A549 (cell line): ENCODE measurements at regions not wholly inside any gene's neighbourhood (a gene's known extent, or its start where the extent isn't known, plus 50 kb on each side); places are given as distances from the start of the nearest gene placed in this dataset.

Experiments used
- CEBPB ChIP-seq, 2 experiments: fragments of >200 bp in 1 of 2; sonication (Bioruptor Twin) in 1 of 2; formaldehyde crosslinking in 1 of 2; IDR thresholded peaks; 2 replicates each; pipeline ENCODE4 v1.6.1; 2012 to 2016
- CHD2 ChIP-seq: fragments of 150-350 bp; IDR thresholded peaks from 2 replicates; pipeline ENCODE4 v1.6.1; 2014; ENCODE audit warnings: low read length; ENCODE audit not compliant: partially characterized antibody
- JUNB ChIP-seq: fragments of >200 bp; sonication (Bioruptor Twin); formaldehyde crosslinking; IDR thresholded peaks from 2 replicates; pipeline ENCODE4 v1.6.1; 2016
- MYC ChIP-seq: IDR thresholded peaks from 2 replicates; pipeline ENCODE4 v1.6.1; 2012; ENCODE audit warnings: mild to moderate bottlenecking, inconsistent platforms, low read length, improper control_type of control experiment, borderline replicate concordance
- RFX5 ChIP-seq: fragments of 450-650 bp; IDR thresholded peaks from 2 replicates; pipeline ENCODE4 v1.7.1; 2014; ENCODE audit warnings: antibody characterized with exemption, mild to moderate bottlenecking, moderate library complexity
- SREBF2 ChIP-seq: fragments of 450-650 bp; IDR thresholded peaks from 2 replicates; pipeline ENCODE4 v1.6.1; 2014; ENCODE audit warnings: mild to moderate bottlenecking, moderate library complexity
- TF ChIP-seq, protein P1 (sequence below): fragments of >200 bp; sonication (Bioruptor Twin); formaldehyde crosslinking; IDR thresholded peaks from 3 replicates; pipeline ENCODE4 v1.5.1; 2016
- TF ChIP-seq, protein P2 (sequence below): IDR thresholded peaks from 2 replicates; pipeline ENCODE4 v1.6.1; 2012
- TF ChIP-seq, protein P3 (sequence below): fragments of 250-450 bp; sonication (Bioruptor Pico); IDR thresholded peaks from 2 replicates; pipeline ENCODE4 v1.5.0; 2021; ENCODE audit warnings: mild to moderate bottlenecking, moderate library complexity, borderline replicate concordance

DNA sequence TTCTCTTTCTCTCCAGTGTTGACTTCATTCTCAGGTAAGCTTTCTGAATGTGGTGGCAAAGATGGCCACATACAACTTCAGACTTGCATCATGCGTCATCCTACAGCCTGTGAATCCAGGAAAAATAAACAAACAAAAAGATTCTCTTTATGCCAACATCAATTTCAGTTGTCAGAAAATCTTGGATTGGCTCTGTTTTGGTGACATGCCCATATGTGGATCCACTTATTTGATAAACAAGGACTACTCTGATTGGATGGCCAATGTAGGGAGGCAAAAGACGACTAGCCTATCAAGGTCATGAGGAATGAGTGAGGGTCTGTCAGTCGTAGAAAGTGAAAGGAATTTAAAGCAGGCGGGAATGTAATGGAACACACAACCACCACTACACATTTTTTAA is 866.6 kb downstream of the USP25 start:
- TF ChIP-seq, protein P1, sequence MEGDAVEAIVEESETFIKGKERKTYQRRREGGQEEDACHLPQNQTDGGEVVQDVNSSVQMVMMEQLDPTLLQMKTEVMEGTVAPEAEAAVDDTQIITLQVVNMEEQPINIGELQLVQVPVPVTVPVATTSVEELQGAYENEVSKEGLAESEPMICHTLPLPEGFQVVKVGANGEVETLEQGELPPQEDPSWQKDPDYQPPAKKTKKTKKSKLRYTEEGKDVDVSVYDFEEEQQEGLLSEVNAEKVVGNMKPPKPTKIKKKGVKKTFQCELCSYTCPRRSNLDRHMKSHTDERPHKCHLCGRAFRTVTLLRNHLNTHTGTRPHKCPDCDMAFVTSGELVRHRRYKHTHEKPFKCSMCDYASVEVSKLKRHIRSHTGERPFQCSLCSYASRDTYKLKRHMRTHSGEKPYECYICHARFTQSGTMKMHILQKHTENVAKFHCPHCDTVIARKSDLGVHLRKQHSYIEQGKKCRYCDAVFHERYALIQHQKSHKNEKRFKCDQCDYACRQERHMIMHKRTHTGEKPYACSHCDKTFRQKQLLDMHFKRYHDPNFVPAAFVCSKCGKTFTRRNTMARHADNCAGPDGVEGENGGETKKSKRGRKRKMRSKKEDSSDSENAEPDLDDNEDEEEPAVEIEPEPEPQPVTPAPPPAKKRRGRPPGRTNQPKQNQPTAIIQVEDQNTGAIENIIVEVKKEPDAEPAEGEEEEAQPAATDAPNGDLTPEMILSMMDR: no peak
- TF ChIP-seq, protein P2, sequence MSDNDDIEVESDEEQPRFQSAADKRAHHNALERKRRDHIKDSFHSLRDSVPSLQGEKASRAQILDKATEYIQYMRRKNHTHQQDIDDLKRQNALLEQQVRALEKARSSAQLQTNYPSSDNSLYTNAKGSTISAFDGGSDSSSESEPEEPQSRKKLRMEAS: no peak
- TF ChIP-seq CEBPB (IDR thresholded peaks at IDR 0.05) (no peak), CHD2 (no peak), JUNB (no peak), MYC (no peak), RFX5 (no peak), SREBF2 (no peak)
- TF ChIP-seq, protein P3, sequence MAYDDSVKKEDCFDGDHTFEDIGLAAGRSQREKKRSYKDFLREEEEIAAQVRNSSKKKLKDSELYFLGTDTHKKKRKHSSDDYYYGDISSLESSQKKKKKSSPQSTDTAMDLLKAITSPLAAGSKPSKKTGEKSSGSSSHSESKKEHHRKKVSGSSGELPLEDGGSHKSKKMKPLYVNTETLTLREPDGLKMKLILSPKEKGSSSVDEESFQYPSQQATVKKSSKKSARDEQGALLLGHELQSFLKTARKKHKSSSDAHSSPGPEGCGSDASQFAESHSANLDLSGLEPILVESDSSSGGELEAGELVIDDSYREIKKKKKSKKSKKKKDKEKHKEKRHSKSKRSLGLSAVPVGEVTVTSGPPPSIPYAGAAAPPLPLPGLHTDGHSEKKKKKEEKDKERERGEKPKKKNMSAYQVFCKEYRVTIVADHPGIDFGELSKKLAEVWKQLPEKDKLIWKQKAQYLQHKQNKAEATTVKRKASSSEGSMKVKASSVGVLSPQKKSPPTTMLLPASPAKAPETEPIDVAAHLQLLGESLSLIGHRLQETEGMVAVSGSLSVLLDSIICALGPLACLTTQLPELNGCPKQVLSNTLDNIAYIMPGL (CRISPR knock-in tag): no peak
